GM13976 (cell line): ENCODE measurements at regions not wholly inside any gene's neighbourhood (a gene's known extent, or its start where the extent isn't known, plus 50 kb on each side); places are given as distances from the start of the nearest gene placed in this dataset.

ENCODE experiments used
- DNase-seq: peaks from one replicate; pipeline ENCODE4 v3.0.0; 2012; ENCODE audit warnings: low spot score
- in situ Hi-C: fragments of 300-500 bp; cut with MboI; formaldehyde crosslinking; loops from one replicate; pipeline ENCODE4 v1.12.0; 2022; ENCODE audit warnings: low sequenced_read_pairs, mixed read lengths, inconsistent platforms; ENCODE audit not compliant: unreplicated experiment
- TF ChIP-seq, protein P1 (sequence below): IDR thresholded peaks from 2 replicates; pipeline ENCODE4 v1.5.1; 2012; ENCODE audit warnings: borderline replicate concordance, mild to moderate bottlenecking; ENCODE audit not compliant: insufficient read depth; ENCODE audit errors: extremely low read depth, missing control alignments, control extremely low read depth

DNA sequence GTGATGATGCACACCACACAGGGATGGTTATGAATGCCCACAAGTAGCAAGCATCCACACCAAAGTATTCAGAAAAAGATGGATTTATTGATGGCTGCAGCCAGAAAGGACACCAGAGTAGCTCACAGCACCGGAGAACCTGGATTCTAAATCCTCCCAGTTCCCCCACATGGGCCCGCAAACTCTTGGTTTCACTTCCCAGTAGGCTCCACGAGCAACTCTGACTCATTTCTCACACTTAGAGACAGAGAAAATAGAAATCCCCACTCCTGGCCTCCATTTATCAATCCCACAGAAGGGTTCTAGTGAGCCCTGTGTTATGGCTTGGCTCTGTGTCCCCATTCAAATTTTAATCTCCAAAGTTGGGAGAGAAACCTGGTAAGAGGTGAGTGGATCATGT, 426.7 kb upstream of the MYT1L start:
- in situ Hi-C loops = no loop called here
- TF ChIP-seq, protein P1, sequence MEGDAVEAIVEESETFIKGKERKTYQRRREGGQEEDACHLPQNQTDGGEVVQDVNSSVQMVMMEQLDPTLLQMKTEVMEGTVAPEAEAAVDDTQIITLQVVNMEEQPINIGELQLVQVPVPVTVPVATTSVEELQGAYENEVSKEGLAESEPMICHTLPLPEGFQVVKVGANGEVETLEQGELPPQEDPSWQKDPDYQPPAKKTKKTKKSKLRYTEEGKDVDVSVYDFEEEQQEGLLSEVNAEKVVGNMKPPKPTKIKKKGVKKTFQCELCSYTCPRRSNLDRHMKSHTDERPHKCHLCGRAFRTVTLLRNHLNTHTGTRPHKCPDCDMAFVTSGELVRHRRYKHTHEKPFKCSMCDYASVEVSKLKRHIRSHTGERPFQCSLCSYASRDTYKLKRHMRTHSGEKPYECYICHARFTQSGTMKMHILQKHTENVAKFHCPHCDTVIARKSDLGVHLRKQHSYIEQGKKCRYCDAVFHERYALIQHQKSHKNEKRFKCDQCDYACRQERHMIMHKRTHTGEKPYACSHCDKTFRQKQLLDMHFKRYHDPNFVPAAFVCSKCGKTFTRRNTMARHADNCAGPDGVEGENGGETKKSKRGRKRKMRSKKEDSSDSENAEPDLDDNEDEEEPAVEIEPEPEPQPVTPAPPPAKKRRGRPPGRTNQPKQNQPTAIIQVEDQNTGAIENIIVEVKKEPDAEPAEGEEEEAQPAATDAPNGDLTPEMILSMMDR = no peak
- DNase-seq = no peak

DNA sequence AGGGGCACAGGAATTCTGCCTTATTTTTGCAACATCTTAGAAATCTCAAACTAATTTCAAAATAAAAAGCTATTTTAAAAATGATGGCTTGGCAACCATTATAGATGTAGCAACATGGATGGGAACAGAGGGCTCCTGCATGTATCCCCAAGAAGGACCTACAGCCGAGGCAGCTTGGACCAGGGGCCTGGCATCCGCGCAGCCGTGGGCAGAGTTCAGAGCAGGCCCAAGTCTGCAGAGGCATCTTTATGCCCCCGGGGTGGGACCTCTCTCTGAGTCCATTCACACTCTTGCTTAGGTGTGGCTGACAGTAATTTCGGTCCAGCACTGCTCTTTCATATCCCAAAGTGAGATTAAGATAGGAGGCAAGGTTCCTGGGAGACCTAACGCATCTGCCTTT, 425.8 kb upstream of the MYT1L start:
- TF ChIP-seq, protein P1 = no peak
- in situ Hi-C loops = no loop called here
- DNase-seq = no peak

DNA sequence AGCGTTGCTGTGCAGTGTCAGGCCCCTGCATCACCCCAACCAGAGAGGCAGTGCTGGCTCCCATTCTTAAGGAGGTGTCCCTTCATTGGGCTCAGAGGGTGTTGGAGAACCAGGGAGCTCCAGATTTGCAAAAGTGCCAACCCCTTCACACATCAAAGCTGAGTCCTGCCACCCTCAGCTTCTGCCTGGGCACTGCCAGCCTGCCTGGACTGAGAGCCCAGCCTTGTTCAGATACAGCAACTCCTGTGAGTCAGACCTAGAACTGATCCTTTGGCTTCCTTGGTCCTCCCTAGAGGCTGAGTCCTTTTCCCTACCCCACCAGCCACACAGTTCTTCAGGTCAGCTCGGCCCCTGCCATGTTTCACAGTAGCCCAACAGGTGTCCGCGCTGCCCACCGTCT, 424.9 kb upstream of the MYT1L start:
- in situ Hi-C loops = no loop called here
- DNase-seq = no peak
- TF ChIP-seq, protein P1 = no peak

DNA sequence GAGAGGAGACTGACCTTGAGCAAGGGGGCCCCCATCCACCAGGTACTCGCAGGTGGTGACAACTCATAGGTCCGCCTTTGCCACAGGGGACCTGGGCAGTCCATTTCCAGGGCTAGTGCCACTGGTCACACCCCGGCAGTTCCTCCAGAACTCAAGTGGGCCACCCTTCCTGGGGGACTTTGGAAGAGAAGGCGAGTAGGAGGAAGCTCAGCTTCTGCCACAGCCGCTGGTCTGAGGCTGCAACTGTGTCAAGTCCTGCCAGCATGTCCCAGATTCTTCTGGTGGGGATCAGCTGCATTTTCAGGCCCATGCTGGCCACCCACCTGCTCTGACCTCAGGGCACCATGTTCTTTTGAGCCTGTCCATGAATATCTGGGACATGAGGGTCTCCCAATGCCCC, 423.9 kb upstream of the MYT1L start:
- in situ Hi-C loops = no loop called here
- no peak for DNase-seq
- TF ChIP-seq, protein P1 = no peak

DNA sequence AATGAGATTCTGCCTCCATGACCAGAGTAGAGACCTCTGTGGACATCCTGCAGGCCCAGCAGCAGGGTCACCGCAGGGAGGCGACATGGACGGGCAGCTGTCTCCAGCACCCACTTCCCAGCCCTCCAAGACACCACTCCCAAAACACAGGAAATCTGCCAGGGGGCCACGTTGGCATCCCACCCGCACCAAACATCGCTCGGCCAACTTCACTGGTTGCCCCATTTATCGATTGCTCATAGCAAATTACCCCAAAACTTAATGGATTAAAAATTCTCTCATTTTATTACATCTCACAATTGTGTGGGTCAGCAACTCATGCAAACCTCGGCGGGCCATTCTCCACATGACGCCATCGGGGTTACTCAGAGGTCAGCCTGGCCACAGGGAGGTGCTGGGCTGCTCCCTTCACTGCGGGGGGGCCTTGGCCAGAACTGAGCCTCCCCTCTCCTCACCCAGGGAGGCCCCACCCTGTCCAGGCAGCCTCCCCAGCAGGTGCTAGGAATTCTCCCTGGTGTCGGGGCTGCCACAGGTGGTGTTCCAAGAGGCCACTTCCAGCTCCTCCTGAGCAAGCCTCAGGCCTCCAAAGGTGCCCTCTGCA, 420.7 kb upstream of the MYT1L start:
- TF ChIP-seq, protein P1 = no peak
- in situ Hi-C loops = no loop called here
- DNase-seq = no peak

DNA sequence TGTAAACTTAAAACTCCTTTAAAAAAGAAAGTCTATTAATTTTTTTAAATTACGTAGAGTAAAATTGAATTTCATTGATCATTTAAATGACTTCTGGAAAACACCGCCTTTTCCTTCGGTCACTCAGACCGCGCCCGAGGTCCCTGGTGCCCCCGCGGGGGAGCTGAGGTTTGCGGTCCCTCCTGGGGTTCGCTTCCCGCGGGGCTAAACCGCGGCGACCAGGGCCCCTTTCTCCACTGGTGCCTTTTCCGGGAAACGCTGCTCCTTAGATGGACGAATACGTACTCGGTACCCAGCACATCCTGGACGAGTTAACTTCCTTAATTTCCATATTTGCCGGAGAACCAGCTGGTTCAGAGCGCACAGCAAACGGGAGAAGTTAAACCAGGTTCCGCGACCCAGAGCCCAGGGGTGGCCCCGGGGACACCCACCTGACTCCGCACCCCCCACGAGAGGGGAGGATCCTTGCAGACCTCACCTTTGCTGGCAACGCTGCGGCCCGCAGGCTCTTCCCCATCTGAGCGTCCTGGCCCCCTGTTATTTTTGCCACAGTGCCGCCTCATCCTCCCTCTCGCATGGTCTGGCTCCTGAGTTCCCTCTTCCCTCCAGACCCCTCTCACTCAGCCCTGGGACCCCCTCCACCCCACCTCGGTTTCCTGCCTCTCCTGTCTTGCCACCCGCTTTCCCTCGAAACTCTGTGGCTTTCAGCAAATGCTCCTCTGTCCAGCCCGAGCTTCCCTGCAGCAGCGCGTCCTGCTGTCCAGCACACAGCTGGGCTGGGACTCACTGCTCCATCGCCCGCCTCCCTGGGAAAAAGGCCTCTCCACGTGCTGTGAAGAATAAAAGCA, 420.0 kb upstream of the MYT1L start:
- in situ Hi-C loops = no loop called here
- TF ChIP-seq, protein P1 = no peak
- DNase-seq = no peak
